DMS153 treated with DMSO at 0.1 percent for 48 hours (cell line): ENCODE measurements at regions not wholly inside any gene's neighbourhood (a gene's known extent, or its start where the extent isn't known, plus 50 kb on each side); places are given as distances from the start of the nearest gene placed in this dataset.

Experiments
- DNase-seq: peaks from one replicate; lab custom pipeline; 2025; ENCODE audit not compliant: unreplicated experiment; lab: John Stamatoyannopoulos, UW

- no peak for DNase-seq
Measured at GRCh38 chr1:172946814-172947507, 103.8 kb downstream of the TNFSF18 start.

DNA sequence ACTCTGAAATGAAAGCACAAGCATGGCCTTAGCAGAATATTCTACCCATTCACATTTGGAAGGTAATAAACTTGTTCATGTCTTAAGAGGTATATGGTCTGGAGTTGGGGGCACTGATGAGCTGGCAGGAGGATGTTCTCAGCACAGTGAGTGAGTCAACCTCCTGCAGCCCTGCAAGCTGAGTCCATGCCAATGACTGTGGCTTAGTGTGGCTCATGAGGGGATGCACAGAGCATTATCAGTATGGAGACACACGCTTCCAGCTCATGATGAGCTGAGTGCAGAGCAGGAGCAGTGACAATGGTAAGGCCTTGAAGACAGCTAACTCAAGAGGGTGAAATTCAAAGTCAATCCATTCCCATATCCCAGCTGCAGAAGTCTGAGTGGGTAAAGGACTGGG is 102.3 kb downstream of the TNFSF18 start:
- no peak for DNase-seq

DNA sequence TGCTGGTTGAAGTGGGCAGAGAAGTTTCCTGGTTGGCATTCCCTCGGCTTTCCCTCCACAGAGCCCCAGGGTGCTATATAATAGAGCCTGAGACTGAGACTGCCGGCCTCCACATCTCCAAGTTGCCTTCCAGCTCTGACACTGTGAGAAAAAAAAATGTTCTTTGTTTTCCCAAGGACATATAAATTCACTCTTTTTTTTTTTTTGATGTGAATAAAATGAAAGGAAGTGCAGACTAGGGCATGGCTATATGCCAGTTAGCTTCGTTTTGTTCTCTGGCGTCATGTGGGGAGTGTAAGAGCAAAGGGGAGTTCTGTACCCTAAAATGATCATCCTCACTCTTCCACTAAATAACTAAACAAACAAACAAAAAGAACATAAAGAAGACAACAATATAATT is 101.6 kb downstream of the TNFSF18 start:
- DNase-seq: no peak

DNA sequence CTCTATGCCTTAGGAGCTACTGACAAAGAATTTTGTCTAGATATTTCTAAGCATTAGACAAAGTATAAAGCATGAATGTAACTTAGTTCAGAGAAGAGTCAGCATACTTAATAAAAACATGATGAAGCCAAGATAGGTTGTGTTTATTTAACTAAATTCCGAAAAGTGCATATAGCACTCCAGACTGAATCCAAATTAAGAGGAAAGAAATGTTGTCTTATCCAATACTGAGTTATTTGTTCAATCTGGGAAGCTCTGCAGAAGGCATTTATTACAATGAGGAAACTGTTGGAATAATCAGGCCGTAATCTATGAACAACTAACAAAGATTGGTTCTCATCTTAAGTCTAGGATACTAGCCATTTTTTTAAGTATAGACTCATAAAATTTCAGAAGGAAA is 100.2 kb downstream of the TNFSF18 start:
- DNase-seq: no peak

GRCh38 chr1:172951730-172952365 is 98.9 kb downstream of the TNFSF18 start:
- no peak for DNase-seq

GRCh38 chr1:172952516-172952915 is 98.2 kb downstream of the TNFSF18 start:
- no peak for DNase-seq

- no peak for DNase-seq
Measured at GRCh38 chr1:172954476-172955150, 96.1 kb downstream of the TNFSF18 start.

GRCh38 chr1:172955161-172955815 is 95.5 kb downstream of the TNFSF18 start:
- no peak for DNase-seq

DNA sequence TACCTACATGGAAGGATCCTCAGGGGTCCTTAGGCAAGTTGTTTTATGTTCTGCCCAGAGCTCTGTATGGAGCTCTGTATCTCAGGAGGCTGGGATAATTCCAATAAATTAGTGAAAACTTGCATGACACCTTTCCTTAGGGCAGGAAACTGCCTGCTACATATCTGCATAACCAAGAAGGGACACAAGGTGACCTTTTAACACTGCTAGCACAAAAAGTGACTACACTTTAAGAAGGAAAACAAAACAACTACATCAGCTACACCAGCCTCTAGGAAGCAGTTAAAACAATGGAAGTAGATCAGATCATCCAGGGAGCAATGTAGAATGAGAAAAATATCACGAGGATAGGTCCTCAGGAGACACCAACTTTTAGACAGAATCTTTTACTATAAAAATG is 93.9 kb downstream of the TNFSF18 start:
- no peak for DNase-seq

DNA sequence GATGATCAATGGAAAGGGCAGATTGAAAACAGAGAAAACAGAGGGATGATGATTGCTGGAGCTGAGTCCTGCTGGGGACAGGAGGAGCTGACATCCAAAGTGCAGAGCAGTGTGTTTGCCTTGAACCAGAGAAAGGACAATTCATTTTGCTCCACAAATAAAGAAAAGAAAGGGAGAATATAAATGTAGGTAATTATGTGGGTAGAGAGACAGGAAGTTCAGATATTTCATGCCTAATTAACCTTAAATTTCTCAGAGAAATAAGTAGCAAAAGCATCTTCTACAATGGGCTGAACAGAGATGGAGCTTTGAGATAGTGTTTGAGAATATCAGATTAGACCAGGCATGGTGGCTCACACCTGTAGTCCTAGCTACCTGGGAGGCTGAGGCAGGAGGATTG is 93.2 kb downstream of the TNFSF18 start:
- DNase-seq: no peak

- DNase-seq: no peak
Measured at GRCh38 chr1:172959571-172959970, 91.2 kb downstream of the TNFSF18 start.

DNA sequence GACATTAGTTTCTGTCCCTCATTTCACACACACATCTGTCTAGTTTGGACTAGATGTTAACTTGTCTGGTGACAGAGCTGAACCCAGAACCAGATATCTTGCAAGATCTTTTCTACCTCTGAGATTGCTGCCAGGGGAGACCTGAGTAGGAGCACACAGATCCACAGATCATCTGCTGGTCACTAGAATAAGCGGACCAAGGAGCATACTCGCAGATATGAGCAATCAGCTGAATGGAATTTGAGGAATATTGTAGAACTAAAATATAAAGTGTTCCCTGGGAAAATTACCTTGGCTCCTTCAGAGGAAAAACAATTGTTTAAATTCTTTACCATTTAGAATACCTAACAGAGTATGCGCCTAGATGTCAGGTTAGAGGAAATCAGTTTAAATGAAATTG is 90.7 kb downstream of the TNFSF18 start:
- no peak for DNase-seq

GRCh38 chr1:172960454-172961208 is 90.1 kb downstream of the TNFSF18 start:
- no peak for DNase-seq

DNA sequence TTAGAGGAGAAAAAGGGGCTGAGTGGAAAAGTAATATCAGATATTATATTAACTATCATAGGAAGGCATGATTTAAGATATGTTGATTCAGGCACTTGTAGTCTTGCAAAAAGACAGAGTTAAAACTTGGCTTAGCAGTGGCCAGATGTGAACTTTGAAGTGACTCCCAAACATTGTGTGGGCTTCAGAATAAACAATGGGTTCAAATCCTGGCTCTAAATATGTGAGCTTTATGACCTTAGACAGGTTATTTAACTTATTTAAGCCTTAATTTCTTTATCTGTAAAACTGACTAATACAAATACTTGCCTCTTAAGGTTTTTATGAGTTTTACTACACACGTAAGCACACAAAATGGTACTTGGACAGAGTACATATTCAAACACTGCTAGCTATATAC is 85.9 kb downstream of the TNFSF18 start:
- no peak for DNase-seq

DNA sequence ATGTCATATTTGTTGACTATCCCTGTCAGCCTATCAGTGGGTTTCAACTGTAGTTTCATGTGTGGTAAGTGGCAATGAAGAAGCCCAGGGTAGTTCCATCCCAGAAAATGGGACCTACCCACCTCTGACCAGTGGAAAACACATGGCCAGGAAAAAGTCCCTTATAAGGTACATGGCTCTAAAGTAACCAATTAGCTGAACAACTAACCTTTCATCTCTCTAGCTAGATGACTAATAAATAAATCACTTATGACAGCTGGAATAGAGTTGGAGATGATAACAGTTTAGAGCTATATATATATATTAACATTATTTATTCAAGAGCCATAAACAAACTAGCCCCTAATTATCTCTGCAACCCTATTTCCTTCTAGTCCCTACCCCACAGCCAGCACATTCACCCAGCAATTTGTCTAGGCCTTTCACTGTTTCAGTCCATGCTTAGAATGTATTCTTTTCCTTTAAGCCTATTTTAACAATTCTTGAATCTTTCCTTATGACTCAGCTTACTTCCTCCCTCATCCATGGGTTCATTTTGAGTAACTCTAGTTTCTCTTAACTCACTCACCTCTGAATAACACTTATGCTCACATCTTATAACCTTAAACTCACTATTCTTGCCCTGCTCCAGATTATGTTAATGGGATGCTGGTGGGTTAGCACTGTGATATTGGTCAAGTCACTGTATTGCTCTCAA is 83.7 kb downstream of the TNFSF18 start:
- DNase-seq: no peak

GRCh38 chr1:172967936-172968335 is 82.8 kb downstream of the TNFSF18 start:
- no peak for DNase-seq

DNA sequence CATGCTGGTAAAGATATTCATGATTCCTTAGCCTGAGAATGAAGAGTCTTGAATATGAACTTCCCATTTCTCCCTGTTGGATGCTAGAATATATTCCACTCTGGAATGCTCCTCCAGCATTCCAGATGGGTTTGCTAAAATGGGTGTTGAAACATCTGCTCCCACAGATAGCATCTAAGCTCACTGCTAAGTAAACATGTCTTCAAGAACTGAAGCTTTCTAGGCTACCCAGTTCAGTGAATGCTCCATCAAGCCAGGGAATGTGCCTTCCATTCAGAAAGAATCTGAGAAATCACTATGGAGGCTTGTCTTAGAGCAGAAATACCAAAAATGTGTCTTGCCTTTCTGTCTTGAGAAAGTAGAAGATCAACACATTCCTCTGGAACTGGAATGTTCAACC is 81.1 kb downstream of the TNFSF18 start:
- no peak for DNase-seq

- DNase-seq: no peak
Measured at GRCh38 chr1:172970186-172970585, 80.6 kb downstream of the TNFSF18 start.

- DNase-seq: no peak
Measured at GRCh38 chr1:172971241-172971640, 79.5 kb downstream of the TNFSF18 start.

DNA sequence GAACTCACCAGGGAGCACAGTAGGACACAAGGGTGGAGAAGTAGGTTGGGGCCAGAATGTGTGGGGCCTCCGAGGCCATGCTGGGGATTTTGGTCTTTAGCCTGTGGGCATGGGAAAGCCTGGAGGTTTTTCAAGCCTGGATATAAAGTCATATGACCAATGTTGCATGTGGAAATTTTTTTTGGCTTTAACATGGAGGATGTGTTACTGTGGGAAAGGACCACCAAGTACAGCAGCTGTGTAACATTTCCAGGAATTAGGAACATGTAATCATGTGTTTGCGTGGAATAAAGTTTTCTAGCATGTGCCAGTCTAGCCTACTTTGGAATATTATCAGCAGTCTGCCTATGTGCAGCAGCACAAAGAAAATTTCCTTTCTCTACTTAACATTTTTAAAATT is 78.5 kb downstream of the TNFSF18 start:
- no peak for DNase-seq

DNA sequence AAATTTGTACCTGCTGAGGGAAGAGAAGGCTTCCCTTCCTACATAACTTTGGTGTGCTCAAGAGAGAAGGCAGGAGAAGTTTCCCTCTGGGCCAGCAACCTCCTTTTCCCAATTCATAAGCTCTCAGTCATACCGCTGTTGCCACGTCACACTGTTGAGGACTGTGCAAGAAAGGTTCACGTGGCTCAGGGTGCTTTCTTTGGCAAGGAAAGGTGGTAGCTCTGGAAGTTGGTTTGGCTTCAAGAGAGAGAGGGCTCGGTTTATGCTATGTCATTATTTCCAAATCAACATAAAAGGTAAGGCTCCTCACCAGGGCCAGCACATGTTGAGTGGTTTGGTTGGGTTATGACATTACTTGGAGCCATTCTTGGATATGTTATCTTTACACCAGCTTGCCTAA is 77.3 kb downstream of the TNFSF18 start:
- no peak for DNase-seq
